Left hindlimb (tissue), 1 donor: ENCODE measurements at regions not wholly inside any gene's neighbourhood (a gene's known extent, or its start where the extent isn't known, plus 50 kb on each side); places are given as distances from the start of the nearest gene placed in this dataset.

Experiments
- DNase-seq: peaks from one replicate; pipeline ENCODE4 v3.0.0-alpha.2; 2018

DNA sequence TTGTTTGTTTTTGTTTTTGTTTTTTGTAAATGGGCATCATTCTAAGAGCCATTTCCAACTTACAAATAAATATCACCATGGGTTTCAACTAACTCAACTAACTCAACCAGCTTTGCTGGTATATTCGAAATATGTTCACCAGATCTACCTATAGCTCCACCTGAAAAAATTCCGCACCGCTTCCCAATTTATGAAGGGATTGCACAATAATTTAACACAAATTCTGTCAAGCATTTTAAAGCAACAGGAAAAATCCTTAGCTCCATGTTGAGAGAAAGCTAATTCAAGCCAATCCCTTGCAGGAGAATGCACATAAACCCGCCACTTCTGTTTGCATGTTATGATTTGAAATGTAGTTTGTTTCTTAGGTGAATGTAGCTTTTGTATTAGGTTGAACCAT is 417.8 kb downstream of the EFNB2 start:
- no peak for DNase-seq

DNA sequence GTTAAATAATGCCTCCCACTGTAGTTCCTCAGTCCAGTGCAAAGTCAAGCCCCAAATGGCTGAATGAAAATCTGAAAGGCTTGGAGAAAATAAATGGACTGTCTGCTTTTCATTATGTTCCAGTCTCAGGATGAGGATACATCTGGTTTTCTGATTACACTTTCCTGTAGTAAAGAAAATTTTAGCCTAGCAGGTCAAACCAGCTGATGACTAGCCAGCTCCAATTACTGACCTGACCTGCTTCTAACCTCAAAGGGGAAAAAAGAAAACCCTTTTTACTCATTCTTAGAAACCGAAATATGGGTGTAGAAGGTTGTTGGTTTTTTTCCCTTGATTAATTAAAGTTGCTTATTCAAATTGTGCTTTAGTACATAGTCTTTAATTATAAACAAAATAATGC is 418.4 kb downstream of the EFNB2 start:
- DNase-seq = no peak

DNA sequence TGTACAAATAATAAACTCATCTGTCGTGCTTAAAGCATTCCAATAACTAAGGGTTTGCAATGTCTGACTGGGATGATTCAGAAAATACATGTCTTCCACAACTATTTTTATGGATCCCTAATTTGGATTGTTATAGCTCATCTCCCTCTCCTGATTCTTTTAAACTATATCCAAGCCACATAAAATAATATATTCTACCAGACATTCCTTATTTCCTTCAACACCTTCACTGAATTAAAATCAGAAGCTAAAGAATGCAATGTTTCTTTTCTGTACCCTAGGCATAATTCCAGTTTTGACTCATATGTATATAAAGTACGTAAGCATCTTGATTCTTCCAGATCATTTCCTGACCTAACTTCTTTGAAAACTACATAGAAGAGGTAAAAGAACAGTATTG is 420.4 kb downstream of the EFNB2 start:
- DNase-seq = no peak

DNA sequence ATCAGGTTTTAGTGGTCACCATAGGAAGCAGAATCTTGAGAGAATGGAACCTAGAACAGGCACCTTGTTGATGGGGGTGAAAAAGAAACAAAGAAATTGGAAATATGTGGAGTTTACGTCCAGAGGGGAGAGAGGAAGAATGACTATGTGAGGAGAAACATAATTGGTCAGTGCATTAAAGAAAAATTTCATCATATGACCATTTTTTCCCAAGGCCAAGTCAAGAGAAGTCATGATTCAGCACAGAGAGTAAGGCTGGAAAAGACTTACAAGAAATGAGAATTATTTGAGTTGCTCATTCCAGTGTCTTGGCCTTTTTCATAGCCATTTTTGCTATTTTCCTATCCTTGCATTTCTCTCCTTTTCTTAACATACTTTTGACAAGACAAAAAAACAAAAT is 421.7 kb downstream of the EFNB2 start:
- DNase-seq = no peak

DNA sequence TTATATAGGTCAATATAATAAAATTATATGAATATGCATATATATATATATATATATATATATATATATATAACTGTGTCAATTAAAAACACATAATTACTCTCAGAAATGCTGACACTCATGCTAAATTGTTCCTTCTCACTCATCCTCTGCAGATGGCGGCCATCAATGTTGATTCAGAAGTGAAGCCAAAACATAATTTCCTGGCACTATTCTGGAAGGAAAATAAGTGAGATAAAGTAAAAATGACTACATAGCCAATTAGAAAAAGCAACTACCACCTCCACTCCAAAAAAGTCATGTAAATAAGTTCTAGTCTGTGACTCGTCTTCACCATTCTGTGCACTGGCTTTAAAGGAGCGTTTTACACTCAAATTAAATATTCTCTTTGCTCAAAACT is 423.3 kb downstream of the EFNB2 start:
- DNase-seq = no peak

DNA sequence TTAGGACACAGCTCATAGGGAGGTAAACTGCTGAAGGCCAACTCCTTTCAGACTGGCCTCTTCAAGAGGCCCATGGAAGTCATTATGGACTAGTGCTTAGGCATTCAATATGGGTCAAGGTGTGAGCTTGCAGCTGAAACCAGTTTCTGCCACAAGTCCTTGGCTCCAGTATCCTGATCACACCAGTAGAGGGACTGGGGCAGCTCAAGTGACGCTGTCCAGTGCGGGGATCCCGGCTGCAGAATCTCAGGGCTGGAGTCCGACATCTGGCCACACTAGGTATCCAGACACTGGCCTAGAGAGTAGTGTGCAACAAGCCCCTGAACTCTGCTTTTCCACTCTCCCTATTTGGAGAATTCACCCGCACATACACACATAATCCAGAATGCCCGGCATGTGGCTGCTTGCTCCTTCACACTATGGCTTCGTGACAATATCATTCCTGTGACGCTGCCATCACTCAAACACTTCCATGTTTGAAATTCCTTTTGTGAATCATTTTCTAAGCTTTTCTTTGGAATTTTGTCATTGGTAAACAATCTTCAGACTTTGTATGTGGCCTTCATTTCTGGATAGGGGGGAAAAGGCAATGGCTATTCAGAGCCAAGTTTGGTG is 425.1 kb downstream of the EFNB2 start:
- no peak for DNase-seq

DNA sequence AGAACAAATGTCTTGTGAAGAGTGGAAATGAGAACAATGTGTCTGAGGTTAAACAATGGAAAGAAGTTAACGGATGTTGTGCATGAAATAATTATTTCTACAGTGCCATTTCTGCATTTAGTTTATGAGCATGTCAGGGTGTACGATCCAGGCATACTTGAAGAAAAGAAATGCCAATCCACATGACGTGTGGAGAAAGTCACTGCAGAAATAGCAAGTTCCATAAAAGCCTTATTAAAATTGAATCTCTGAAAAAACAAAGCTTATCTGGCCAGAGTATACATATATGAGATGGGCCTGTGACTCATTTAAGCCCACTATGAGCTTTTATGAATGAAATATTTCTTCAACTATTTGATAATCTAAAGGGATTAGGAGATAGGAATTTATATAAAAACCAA is 426.1 kb downstream of the EFNB2 start:
- DNase-seq = no peak

DNA sequence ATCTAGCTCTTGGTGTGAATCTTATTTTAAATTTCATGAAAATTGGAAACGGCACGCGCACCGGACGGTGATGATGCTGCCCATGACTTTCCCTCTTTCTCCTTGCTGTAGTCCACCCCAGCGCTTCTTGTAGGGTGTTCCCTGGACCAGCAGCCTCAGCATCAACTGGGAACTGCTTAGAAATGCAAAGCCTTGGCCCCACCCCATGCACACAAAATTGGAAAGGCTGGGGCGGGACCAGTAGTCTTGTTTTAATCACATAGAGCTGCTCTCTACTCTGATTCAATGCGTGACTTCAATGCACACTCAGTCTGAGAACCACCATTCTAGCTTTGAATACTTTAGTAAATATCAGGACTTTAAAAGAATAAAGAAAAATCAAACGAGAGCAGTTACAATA is 427.1 kb downstream of the EFNB2 start:
- no peak for DNase-seq

DNA sequence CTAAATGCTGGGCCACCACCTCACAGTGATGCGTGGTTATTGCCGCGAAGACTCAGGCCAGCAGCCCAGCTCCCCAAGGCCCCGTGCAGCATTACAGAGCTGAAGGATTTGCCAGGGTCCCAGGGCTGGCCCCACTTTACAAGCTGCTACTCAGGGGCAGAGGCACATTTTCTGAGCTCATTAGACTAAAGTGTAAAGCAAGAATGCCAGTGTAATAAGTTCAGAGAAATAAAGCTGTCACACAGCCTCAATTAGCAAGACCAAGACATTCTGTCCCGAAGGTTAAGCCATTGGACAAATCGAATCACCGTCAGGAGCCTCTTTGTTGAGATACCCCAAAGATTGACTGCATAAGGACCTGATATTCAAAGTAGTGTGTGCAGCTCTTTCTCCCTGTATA is 428.4 kb downstream of the EFNB2 start:
- no peak for DNase-seq

DNA sequence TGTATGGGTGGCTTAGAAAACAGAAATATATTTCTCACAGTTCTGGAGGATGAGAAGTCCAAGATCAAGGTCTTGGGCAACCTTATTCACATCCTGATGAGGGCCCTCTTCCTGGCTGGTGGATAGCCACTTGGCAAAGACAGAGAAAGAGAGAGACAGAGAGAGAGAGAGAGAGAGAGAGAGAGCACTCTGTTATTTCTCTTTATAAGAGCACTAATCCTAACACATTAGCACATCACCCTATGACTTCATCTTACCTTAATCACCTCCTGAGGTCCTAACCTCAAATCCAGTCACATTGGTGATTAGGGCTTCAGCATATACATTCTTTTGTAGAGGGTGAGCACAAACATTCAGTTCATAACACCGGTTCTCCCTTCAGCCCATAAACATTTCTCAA is 430.3 kb downstream of the EFNB2 start:
- DNase-seq = no peak

DNA sequence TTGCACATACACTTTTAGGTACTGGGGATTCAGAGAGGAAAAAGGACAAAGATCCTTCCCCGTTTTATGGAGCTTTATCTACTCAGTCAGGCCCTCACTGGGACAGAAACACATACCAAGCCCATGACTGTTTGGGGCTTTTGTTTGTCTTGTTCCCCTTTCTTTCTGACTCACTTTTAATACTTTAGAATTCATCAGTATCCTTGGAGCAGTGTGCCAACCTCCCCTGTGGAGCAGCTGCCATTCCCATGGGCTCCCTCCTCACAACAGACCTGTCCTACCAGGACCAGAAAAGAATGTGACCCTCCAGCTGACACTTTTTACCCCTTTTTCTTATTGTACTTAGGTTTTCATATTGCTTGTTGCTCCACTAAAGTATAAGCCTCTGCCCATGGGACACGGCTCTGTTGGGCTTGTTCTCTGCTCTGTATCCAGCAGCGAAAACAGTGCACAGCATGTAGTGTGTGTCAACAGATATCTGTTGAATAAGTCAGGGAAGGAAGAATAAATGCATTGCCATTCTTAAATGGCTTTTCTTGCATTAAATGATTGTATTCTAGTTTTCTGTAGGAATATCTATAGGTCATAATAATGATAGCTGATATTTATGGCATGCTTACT is 431.1 kb downstream of the EFNB2 start:
- no peak for DNase-seq

DNA sequence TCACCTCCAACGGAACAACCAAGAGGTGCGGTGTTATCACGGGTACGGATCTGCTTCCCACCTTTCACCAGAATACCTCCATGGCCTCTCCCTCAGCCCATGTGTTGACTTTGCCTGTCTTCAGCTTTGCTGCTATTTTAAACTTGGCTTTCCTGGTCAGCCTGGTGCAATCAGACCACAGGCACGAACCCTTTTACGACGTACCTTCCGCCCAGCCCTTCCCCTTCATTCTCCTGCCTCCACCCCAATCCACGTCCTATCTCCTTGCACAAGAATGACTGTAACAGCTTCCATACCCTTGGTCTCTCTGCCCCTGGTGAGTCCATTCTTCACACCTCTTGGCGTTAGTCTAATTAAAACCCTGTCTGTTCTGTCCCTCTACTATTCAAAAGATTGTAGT is 431.7 kb downstream of the EFNB2 start:
- no peak for DNase-seq

DNA sequence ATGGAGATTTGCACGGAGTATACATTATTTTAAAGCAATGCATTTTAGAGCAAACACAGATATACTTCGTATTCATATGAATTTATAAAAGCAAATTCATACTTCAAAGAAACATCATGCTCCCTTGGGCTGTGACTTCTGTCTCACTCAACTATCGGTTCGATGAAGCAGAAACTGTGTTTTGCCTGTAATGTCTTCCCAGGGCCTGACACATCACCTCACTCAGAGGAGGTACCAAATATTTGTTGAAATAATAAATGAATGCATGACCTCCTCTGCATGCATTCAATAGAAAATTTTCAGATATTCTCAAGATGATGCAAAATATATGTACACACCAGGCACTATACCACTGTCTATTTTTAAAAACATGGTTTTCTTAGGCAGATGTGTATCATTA is 432.7 kb downstream of the EFNB2 start:
- no peak for DNase-seq

DNA sequence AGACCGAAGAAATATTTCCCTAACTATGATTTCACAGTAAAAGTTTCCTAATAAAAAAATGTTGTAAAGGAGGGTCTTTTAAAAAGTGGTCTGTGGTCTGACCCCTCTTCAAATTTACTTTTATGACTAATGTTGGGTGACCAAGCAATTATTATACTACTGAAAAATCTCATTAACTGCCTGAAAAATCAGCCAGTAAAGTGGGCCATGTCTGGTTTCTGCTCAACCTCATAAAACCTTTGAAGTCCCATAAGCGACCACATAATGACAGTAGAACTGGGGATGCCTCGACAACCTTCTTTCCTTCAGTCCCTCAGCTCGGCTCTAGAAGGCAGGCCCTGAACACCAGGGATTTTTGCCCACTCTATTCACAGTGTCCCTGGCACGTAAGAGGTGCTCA is 434.3 kb downstream of the EFNB2 start:
- no peak for DNase-seq

DNA sequence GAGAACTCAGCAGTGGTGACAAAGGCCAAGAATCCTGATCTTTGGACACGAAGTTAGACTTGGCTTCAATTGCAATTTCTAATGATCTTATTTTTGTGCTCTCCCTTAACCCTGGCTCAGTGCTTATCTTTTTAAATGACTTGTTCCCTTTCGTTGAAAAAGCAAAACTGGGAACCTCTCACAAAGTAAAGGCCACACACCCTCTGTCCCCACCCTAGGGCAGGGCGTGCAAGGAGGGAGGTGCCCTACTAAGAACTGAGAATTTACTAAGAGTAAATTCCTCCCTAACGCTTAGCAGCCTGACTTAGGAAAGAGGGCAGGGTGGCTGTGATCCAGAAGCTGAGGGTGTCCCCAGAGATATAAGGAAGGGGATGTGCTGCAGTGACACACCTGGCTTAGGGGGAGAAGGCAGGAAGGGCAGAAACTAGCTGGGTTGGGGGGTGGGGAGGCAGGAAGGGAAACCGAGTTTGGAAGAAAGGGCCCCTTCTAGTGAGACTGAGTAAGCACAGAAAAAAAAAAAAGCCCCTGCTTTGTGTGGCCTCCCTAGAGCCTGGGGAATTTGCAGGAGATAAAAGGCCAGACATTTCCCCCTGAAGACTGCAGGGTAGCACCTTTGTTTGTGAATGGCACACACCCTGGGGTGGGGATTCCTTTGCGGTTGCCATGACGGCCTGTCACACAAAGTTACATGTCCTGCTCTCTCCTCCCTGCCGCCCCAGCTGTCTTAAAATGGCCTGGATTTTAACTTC is 435.1 kb downstream of the EFNB2 start:
- DNase-seq = no peak

DNA sequence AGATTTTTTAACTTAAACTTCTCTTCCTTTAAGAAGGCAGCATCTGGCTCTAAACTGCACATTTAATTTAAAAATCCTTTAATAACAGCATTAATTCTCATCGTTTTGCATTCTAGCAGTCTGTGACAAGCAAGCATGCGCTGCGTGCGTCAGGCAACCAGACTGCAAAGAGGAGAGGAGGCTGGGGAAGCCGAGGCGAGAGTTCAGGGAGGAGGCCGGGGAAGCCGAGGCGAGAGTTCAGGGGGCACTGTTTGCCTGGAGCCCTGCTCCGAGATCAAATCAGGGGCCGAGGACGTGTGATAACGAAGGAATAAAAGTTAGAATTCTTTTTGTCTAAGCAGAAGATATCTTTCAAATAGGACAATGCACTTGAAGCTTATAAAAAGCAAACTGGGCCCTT is 435.7 kb downstream of the EFNB2 start:
- DNase-seq = no peak

DNA sequence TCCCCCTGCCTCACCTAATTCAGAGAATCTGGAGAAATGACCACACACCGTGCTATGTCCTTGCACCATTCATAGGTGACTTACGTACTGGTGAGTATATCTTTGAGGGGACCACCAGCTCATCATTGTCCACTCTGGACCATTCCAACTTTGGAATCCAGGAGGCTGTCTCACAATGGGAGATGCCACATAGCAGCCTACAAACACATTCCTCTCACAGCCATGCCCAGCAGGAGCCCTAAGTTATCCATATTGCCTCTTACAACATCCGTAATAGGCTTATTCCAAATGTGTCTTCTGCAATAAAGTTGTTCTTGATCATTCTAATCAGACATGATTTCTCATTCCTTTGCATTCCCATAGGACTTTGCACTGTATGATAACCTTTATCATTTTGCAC is 436.7 kb downstream of the EFNB2 start:
- no peak for DNase-seq

DNA sequence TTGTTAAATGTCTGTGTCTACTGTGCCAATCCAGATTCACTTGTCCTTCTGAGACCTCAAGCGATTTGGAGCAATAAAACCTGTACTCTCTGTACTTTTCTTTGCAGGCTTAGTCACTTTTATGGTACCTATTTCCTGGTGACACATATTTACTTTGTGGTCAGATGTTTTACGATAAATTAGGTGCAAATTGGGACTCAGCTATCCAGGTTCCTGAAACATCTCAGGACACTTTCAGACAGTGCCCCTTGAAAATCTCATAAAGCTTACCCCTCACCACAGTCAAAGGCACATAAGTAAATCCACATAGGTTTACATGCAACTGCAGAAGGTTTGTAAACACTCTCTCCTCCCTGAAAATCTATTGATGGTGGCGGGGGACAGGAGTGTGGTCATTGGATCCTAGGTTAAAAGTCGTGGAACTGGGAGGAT is 438.8 kb downstream of the EFNB2 start:
- DNase-seq = no peak

DNA sequence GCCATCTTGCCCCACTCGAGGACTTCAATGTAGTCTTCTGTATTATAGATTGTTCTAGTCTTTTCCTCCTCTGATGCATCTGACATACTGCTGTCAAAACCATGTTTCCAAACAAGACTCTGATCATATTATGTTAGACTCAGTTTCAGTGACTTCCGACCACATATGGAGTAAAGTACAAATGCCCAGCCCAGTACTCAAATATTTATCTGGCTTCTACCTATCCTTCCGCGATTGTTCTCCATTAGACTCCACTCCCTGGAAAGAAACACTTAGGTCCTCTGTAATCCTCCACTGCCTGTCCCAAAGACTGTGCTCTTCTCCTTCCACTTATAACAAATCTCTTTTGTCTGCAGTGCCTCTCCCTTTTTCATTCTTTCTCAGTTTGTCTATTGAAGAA is 439.5 kb downstream of the EFNB2 start:
- DNase-seq = no peak

DNA sequence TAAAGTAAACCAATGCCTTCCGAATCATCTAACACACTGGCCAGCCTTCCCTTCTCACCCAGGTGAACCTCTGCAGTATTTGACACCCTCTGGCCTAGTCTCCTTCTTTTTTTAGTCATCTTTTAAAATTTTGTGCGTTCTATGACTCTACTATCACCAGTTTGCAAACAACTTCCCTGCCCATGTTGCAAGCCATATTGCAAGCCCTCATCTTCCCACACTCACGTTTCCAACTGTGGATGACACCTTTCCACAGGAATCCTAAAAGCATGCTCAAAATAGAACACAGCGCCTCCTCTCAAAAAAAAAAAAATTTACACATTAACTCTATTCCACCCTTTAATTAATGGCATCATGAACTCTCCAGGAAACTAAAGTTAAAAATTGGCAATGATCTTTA is 440.1 kb downstream of the EFNB2 start:
- no peak for DNase-seq

DNA sequence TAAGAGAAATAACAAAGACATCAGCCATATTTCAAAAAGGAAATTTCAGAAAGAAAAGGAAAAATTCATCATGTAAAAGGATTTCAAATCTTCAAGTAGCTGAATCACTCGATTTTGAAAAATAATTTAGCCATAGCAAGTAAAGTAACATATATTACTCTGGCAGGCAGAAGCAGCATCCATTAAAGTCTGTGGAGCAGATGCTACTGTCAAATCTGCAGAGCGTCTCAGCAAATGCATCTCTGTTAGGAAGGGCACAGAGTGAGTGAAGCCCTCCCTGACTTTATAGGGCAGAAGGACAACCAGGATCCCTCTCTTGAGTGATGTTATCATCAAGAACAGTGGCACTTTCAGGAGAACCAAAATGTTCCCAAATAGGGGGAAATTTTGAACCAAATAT is 445.5 kb downstream of the EFNB2 start:
- DNase-seq = no peak

DNA sequence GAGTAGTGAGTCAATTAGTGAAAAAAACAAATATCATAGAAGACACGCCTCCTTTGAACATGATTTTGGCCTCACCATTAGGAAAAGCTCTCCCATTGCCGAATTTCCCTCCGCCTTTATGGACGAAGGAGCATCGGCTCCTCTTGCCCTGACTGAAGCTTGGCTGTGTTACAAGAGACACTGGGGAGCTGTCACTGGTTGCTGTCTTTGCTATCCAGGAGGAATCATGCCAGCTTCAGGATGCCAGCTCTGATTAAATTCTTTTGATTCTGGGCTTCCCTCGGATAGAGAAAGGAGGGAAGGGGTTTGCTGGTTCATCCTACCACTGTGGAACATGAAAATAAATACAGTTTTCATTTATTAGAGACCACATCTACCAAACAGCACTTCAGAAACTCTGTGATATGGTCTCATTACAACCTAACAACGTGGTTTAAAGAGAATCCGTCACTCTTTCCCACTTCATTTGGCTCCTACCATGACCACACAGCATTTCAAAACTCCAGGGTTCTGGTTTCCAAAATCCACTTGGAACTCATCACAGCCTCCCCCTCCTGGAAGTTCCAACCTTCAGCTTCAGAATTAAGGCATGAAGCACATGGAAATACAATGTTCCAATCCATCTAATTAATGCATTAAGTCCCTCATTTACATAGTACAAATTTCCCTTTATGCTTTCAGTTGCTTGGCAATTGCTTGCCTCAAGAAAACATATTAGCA is 446.0 kb downstream of the EFNB2 start:
- no peak for DNase-seq

DNA sequence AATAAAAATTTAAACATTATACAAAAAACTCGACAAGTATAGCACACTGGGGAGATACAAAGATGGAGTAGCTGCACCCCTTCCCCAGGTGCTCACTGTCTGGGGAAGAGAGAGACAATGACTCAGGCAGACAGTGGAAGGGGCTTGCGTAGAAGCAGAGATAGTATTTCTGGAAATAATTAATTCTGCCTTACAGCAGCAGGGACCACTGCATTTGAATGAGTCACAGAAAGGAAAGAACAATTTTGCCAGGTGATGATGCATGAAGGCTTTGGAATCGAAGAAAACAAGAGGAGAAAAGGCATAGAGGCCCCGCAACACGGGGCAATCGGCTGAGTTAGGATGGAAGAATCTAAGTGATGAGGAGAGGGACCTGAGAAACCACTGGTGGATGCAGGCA is 447.4 kb downstream of the EFNB2 start:
- DNase-seq = no peak

DNA sequence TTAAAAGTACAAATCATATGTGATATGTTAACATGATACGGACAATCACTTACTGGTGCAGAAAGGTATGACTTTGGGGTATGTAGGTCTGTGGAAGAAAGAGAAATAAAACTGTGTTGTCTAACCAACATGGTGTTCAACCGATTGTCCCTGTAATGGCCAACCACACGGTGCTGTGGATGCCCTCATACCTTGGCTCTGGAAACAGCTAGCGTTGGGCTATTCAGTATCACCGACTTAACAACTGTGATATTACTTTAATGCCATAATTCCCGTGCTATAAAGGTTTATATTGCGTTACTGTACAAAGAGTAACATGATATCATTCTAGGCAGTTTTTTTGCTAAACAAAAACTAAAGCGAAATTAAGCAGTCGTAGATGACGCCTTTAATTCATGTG is 448.3 kb downstream of the EFNB2 start:
- DNase-seq = no peak
